Sigmoid colon (tissue), 6 donors: ENCODE measurements at regions not wholly inside any gene's neighbourhood (a gene's known extent, or its start where the extent isn't known, plus 50 kb on each side); places are given as distances from the start of the nearest gene placed in this dataset.
A peak's percentile ranks its signal among the peaks of the same experiment; 100 is the strongest.

Source experiments
- DNase-seq: peaks from one replicate; pipeline ENCODE4 v3.0.0-alpha.2; 2019
- H3K27ac ChIP-seq, 4 donors: fragments of 200-600 bp; sonication (generic); one replicate each; pipeline ENCODE4 v1.5.1; 2016 to 2019; ENCODE audit warnings: mild to moderate bottlenecking in 1 of 4
- H3K27me3 ChIP-seq, 3 donors: fragments of 200-600 bp; sonication (generic); one replicate each; pipeline ENCODE4 v1.5.1; 2019; ENCODE audit warnings: mild to moderate bottlenecking in 1 of 3
- H3K36me3 ChIP-seq, 4 donors: fragments of 200-600 bp; sonication (generic); one replicate each; pipeline ENCODE4 v1.5.1; 2016 to 2019
- H3K4me1 ChIP-seq, 4 donors: fragments of 200-600 bp; sonication (generic); one replicate each; pipeline ENCODE4 v1.5.1; 2017 to 2019
- H3K4me3 ChIP-seq, 4 donors: fragments of 200-600 bp; sonication (generic); one replicate each; pipeline ENCODE4 v1.5.1; 2017 to 2019; ENCODE audit warnings: mild to moderate bottlenecking in 2 of 4, moderate library complexity in 1 of 4
- H3K9me3 ChIP-seq, 4 donors: fragments of 200-600 bp in 3 of 4; sonication (generic) in 3 of 4; one replicate each; pipeline versions ENCODE4 v1.5.1 to v1.6.1; 2013 to 2019
- CTCF ChIP-seq, 4 experiments: fragments of 450-650 bp in 3 of 4; fragments of 200-600 bp in 1 of 4; IDR thresholded peaks; one replicate each; pipeline ENCODE4 v1.5.1; 2016 to 2019; ENCODE audit warnings: antibody characterized with exemption in 4 of 4, mild to moderate bottlenecking in 3 of 4, moderate library complexity in 2 of 4
- EP300 ChIP-seq, 4 donors: sonication (generic); formaldehyde crosslinking; IDR thresholded peaks; one replicate each; pipeline ENCODE4 v1.6.1; 2017; ENCODE audit warnings: antibody characterized with exemption in 4 of 4
- POLR2A ChIP-seq, 2 donors: fragments of 450-650 bp; IDR thresholded peaks; one replicate each; pipeline ENCODE4 v1.6.1; 2016; ENCODE audit warnings: antibody characterized with exemption in 2 of 2, mild to moderate bottlenecking in 2 of 2, moderate library complexity in 2 of 2
- POLR2AphosphoS5 ChIP-seq, 4 donors: sonication (generic); formaldehyde crosslinking; IDR thresholded peaks; one replicate each; pipeline ENCODE4 v1.6.1; 2017; ENCODE audit warnings: antibody characterized with exemption in 4 of 4
- WGBS, 2 donors: extraction: QIAGEN DNeasy Blood & Tissue Kit; methylation state at CpG; one replicate each; pipeline ENCODE4 v1.1.7; 2013; 5-methylcytosine and 5-hydroxymethylcytosine counted together
- intact Hi-C: fragments of 100-400 bp; cut with DNase I; formaldehyde crosslinking; loops from one replicate; pipeline ENCODE4 v1.15.1; 2023
- donor health status: healthy with polysubstance abuse.
- donor health status: healthy.

GRCh38 chr4:8526363-8526855 lies 53.8 kb upstream of the GPR78 start:
- peak; percentile 48 for DNase-seq
- no peaks in the 10 kb centered on the region for H3K9me3 ChIP-seq

GRCh38 chr4:8528713-8529112 lies 51.5 kb upstream of the GPR78 start:
- no peaks in the 10 kb centered on the region for H3K36me3 ChIP-seq
- no peak overlapping the region for H3K27ac ChIP-seq
- H3K4me3 ChIP-seq, result no peak overlapping the region
- no peak for DNase-seq
- no peak for TF ChIP-seq POLR2A (IDR thresholded peaks at IDR 0.05)
- no peak for TF ChIP-seq CTCF (IDR thresholded peaks at IDR 0.05)
- no peak for TF ChIP-seq POLR2AphosphoS5 (IDR thresholded peaks at IDR 0.05)
- no peak for TF ChIP-seq EP300 (IDR thresholded peaks at IDR 0.05)
- no peaks in the 10 kb centered on the region for H3K9me3 ChIP-seq
- H3K27me3 ChIP-seq, result no peaks in the 10 kb centered on the region
- peaks cover 0 to 3% (median 2%) of the 10 kb centered on the region in 4 donors for H3K4me1 ChIP-seq
- 82 to 88% methylated on average over 1 of the region's 1 CpG for WGBS, 2 donors
- intact Hi-C loops, result no loop called here

More at GRCh38 chr4:8526363-8526855, 53.8 kb upstream of the GPR78 start:
- intact Hi-C loops, result no loop called here
- H3K4me3 ChIP-seq, result no peak overlapping the region
- H3K4me1 ChIP-seq, result no peaks in the 10 kb centered on the region
- WGBS, 2 donors, result 81 to 84% methylated on average over 11 of the region's 11 CpGs
- no peaks in the 10 kb centered on the region for H3K36me3 ChIP-seq
- H3K27me3 ChIP-seq, result no peaks in the 10 kb centered on the region
- no peak overlapping the region for H3K27ac ChIP-seq
- no peak for TF ChIP-seq POLR2AphosphoS5 (IDR thresholded peaks at IDR 0.05)
- no peak for TF ChIP-seq POLR2A (IDR thresholded peaks at IDR 0.05)
- TF ChIP-seq EP300 (IDR thresholded peaks at IDR 0.05), result no peak
- TF ChIP-seq CTCF (IDR thresholded peaks at IDR 0.05), result no peak
